IPS-20b (cell line): ENCODE measurements at regions not wholly inside any gene's neighbourhood (a gene's known extent, or its start where the extent isn't known, plus 50 kb on each side); places are given as distances from the start of the nearest gene placed in this dataset.

Source experiments
- H3K27ac ChIP-seq: one replicate; pipeline ENCODE4 v1.5.1; 2013; ENCODE audit warnings: low read length
- H3K27me3 ChIP-seq: 2 replicates; pipeline ENCODE4 v1.6.1; 2013; ENCODE audit warnings: mild to moderate bottlenecking, low read length, inconsistent platforms; ENCODE audit not compliant: insufficient read depth
- H3K36me3 ChIP-seq: 2 replicates; pipeline ENCODE4 v1.6.1; 2013; ENCODE audit warnings: low read depth, mild to moderate bottlenecking, inconsistent platforms, low read length, moderate library complexity; ENCODE audit not compliant: insufficient read depth
- H3K4me1 ChIP-seq: 2 replicates; pipeline ENCODE4 v1.6.1; 2013; ENCODE audit warnings: mild to moderate bottlenecking, control low read depth, inconsistent platforms, low read length, moderate library complexity; ENCODE audit not compliant: insufficient read depth
- H3K4me3 ChIP-seq: 2 replicates; pipeline ENCODE4 v1.5.1; 2013; ENCODE audit warnings: mild to moderate bottlenecking, low read length, inconsistent platforms
- H3K9ac ChIP-seq: 2 replicates; pipeline ENCODE4 v1.6.1; 2013; ENCODE audit warnings: low read depth, mild to moderate bottlenecking, inconsistent platforms, low read length, moderate library complexity
- H3K9me3 ChIP-seq: 2 replicates; pipeline ENCODE4 v1.6.1; 2013; ENCODE audit warnings: mild to moderate bottlenecking, low read depth, low read length, inconsistent platforms; ENCODE audit not compliant: insufficient read depth

- Histone ChIP-seq H3K27ac (no peak overlapping the region), H3K4me1 (peaks cover 7% of the 10 kb centered on the region; the same call in 1 of the 2 replicates), H3K4me3 (no peak overlapping the region), H3K27me3 (no peaks in the 10 kb centered on the region), H3K9ac (no peak overlapping the region), H3K9me3 (no peaks in the 10 kb centered on the region), H3K36me3 (no peaks in the 10 kb centered on the region)
Measured at GRCh38 chr20:39643292-39643691, 681.1 kb downstream of the DHX35 start.

DNA sequence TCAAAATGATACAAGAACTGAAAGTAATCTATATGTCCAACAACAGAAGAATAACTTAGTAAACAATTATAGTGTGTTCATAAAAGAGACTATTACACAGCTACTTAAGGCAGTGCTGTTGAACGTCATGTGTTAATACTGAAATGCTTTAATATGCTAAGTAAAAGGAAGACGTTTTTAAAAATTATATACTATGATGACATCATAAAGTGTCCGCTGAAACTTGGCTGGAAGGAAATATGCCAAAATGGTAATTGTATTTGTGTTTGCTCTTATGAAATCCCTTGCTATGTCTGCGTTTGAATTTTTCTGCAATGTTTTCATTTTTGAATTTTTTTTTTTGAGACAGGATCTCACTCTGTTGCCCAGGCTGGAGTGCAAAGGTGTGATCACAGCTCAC, 679.3 kb downstream of the DHX35 start:
- Histone ChIP-seq H3K9ac (no peak overlapping the region), H3K4me3 (no peak overlapping the region), H3K27ac (no peak overlapping the region), H3K27me3 (no peaks in the 10 kb centered on the region), H3K36me3 (no peaks in the 10 kb centered on the region), H3K9me3 (no peaks in the 10 kb centered on the region), H3K4me1 (peaks cover 7% of the 10 kb centered on the region; the same call in 1 of the 2 replicates)

- no peaks in the 10 kb centered on the region for H3K27me3 ChIP-seq
- no peak overlapping the region for H3K4me3 ChIP-seq
- peaks cover 4% of the 10 kb centered on the region; the same call in 1 of the 2 replicates for H3K4me1 ChIP-seq
- H3K36me3 ChIP-seq: no peaks in the 10 kb centered on the region
- H3K9ac ChIP-seq: no peak overlapping the region
- H3K27ac ChIP-seq: no peak overlapping the region
- no peaks in the 10 kb centered on the region for H3K9me3 ChIP-seq
Measured at GRCh38 chr20:39640147-39640546, 678.0 kb downstream of the DHX35 start.

GRCh38 chr20:39638731-39639130, 676.6 kb downstream of the DHX35 start:
- Histone ChIP-seq H3K27me3 (no peaks in the 10 kb centered on the region), H3K9me3 (no peaks in the 10 kb centered on the region), H3K36me3 (no peaks in the 10 kb centered on the region), H3K4me3 (no peak overlapping the region), H3K4me1 (no peaks in the 10 kb centered on the region; the same call in 1 of the 2 replicates), H3K9ac (no peak overlapping the region), H3K27ac (no peak overlapping the region)

- Histone ChIP-seq H3K9me3 (no peaks in the 10 kb centered on the region), H3K4me3 (no peak overlapping the region), H3K27ac (no peak overlapping the region), H3K4me1 (no peaks in the 10 kb centered on the region), H3K36me3 (no peaks in the 10 kb centered on the region), H3K9ac (no peak overlapping the region), H3K27me3 (no peaks in the 10 kb centered on the region)
Measured at GRCh38 chr20:39633689-39634088, 671.5 kb downstream of the DHX35 start.

GRCh38 chr20:39632757-39633156, 670.6 kb downstream of the DHX35 start:
- Histone ChIP-seq H3K4me1 (no peaks in the 10 kb centered on the region), H3K9ac (no peak overlapping the region), H3K27me3 (no peaks in the 10 kb centered on the region), H3K27ac (no peak overlapping the region), H3K36me3 (no peaks in the 10 kb centered on the region), H3K9me3 (no peaks in the 10 kb centered on the region), H3K4me3 (no peak overlapping the region)

GRCh38 chr20:39632176-39632575, 670.0 kb downstream of the DHX35 start:
- Histone ChIP-seq H3K9me3 (no peaks in the 10 kb centered on the region), H3K9ac (no peak overlapping the region), H3K27ac (no peak overlapping the region), H3K4me3 (no peak overlapping the region), H3K36me3 (no peaks in the 10 kb centered on the region), H3K27me3 (no peaks in the 10 kb centered on the region), H3K4me1 (no peaks in the 10 kb centered on the region)

DNA sequence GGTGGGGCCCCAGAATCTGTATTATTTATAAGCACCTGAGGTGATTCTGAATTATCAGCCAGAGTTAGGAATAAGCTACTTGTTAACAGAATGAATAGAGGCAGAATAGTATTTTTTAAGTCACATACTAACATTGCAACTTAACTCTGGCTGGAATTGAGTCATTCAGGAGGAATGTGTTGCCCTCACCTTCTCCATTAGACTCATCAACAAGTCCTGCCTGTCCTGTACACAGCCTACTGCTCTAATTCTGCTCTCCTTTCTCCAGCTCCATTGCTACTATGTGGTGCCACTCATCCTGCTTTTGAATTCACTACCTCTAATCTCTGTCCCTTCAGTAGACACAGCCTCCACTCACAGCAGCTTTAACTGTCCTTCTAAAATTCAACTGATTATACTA, 669.4 kb downstream of the DHX35 start:
- H3K9me3 ChIP-seq: no peaks in the 10 kb centered on the region
- no peaks in the 10 kb centered on the region for H3K27me3 ChIP-seq
- H3K4me3 ChIP-seq: no peak overlapping the region
- H3K36me3 ChIP-seq: no peaks in the 10 kb centered on the region
- no peaks in the 10 kb centered on the region for H3K4me1 ChIP-seq
- no peak overlapping the region for H3K9ac ChIP-seq
- H3K27ac ChIP-seq: no peak overlapping the region

DNA sequence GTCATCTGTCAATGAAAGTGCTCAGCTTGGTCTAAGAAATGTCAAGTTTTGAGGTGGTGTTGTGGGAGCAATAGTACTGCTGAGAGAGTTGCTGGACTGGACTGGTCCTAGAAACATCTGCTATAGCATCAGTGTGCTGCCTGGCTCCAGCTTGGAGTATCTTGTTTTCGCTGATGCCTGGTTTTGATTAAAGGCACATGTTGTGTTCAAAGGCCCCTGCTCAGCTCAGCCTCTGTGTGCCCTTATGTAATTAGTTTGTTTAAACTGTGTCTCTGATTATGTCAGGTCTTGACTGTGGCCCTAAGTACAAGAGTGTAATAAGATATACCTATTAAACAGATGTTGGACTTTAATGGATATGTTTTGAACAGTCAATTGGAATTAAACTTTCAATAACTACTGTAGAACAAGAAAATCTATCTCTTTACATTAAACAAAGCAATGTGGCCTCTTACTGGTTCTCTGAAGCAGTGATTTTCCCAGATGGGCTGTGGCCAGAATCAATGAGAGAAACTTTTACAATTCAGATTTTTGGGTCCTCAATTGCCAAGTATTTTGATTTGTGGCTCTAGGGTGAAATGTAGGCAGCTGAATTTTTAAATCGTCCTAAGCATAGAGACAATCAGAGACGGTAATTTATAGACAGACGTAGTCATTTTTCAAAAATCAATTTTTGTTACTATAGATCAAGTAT, 668.2 kb downstream of the DHX35 start:
- H3K36me3 ChIP-seq: no peaks in the 10 kb centered on the region
- no peaks in the 10 kb centered on the region for H3K9me3 ChIP-seq
- H3K4me3 ChIP-seq: no peak overlapping the region
- H3K27ac ChIP-seq: no peak overlapping the region
- H3K27me3 ChIP-seq: no peaks in the 10 kb centered on the region
- no peaks in the 10 kb centered on the region for H3K4me1 ChIP-seq
- H3K9ac ChIP-seq: no peak overlapping the region

DNA sequence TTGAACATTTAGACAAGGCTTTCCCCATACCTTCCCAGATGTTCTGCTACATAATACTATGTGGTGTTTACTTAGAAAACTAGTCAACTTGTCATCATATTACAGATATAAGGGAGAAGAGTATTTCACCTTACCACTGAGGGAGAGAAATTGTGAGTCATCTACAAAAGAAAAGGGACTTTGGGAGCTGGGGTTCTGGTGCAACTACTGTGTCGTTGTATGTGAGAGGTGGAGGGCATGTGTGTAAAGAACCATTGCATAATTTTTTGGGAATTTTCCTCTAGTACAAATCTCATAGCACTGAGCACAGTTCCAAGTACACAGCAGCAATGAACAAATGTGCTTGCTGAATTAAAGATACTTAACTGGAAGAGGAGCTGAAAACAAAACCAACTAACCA, 665.6 kb downstream of the DHX35 start:
- H3K9me3 ChIP-seq: no peaks in the 10 kb centered on the region
- H3K27ac ChIP-seq: no peak overlapping the region
- no peak overlapping the region for H3K9ac ChIP-seq
- no peaks in the 10 kb centered on the region for H3K36me3 ChIP-seq
- no peak overlapping the region for H3K4me3 ChIP-seq
- H3K4me1 ChIP-seq: no peaks in the 10 kb centered on the region
- H3K27me3 ChIP-seq: no peaks in the 10 kb centered on the region

GRCh38 chr20:39624316-39624715, 662.2 kb downstream of the DHX35 start:
- Histone ChIP-seq H3K9ac (no peak overlapping the region), H3K4me3 (no peak overlapping the region), H3K27ac (no peak overlapping the region), H3K36me3 (no peaks in the 10 kb centered on the region), H3K9me3 (no peaks in the 10 kb centered on the region), H3K27me3 (no peaks in the 10 kb centered on the region), H3K4me1 (no peaks in the 10 kb centered on the region)

DNA sequence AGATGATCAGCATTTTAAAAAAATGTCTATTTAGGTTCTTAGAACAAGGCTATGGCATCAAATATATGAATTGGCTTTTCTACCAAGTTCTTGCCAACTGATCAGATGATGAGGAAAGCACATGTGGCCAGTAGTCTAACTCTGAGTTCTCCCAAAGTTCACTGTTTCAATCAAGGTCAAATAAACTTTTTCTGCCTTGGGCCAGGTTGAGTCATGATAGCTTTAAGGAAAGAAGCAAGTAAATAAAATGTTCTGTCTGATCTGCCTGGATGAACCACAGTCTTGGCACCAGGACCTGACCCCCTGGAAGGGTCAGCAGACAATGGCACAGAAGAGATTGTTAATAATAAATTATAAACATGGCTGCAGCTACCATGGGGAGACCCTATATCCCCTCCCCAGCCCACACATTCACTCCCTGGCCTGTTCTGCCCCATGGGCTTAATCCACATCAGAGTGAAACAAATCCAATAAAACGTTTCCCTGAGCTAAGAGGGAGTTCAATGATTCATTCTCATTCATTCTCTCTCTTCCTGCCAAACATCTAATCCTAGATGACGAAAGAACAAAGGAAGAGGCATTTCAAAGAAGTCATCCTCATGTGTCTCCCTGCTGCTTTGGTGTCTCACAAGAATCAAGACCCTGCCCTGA, 661.6 kb downstream of the DHX35 start:
- Histone ChIP-seq H3K4me3 (no peak overlapping the region), H3K9me3 (no peaks in the 10 kb centered on the region)

More for the DNA sequence above, 661.6 kb downstream of the DHX35 start:
- Histone ChIP-seq H3K36me3 (no peaks in the 10 kb centered on the region), H3K4me1 (no peaks in the 10 kb centered on the region; the same call in 1 of the 2 replicates), H3K27me3 (no peaks in the 10 kb centered on the region), H3K27ac (no peak overlapping the region), H3K9ac (no peak overlapping the region)
